Cardiac muscle cell (in vitro differentiated cells and primary cell): ENCODE measurements at regions not wholly inside any gene's neighbourhood (a gene's known extent, or its start where the extent isn't known, plus 50 kb on each side); places are given as distances from the start of the nearest gene placed in this dataset.

ENCODE experiments used
- DNase-seq, 2 donors: peaks; one replicate each; pipeline versions ENCODE4 v3.0.0 to v3.0.0-alpha.2; 2010 to 2017; ENCODE audit warnings: low read depth in 1 of 2, low spot score in 1 of 2
- H3K27ac ChIP-seq: fragments of 200-600 bp; sonication (generic); 2 replicates; pipeline ENCODE4 v1.5.1; 2016
- H3K27me3 ChIP-seq: fragments of 200-600 bp; sonication (generic); 2 replicates; pipeline ENCODE4 v1.6.0; 2016; ENCODE audit warnings: control low read depth
- H3K36me3 ChIP-seq: fragments of 200-600 bp; sonication (generic); 2 replicates; pipeline ENCODE4 v1.5.1; 2016; ENCODE audit warnings: control low read depth
- H3K4me1 ChIP-seq: fragments of 200-600 bp; sonication (generic); 2 replicates; pipeline ENCODE4 v1.8.1; 2017; ENCODE audit warnings: low read depth, mild to moderate bottlenecking, mixed run types
- H3K4me3 ChIP-seq: fragments of 200-600 bp; sonication (generic); 2 replicates; pipeline ENCODE4 v1.5.1; 2016; ENCODE audit warnings: mild to moderate bottlenecking
- H3K9me3 ChIP-seq: fragments of 200-600 bp; sonication (generic); 2 replicates; pipeline ENCODE4 v1.5.1; 2017; ENCODE audit warnings: low read depth, mild to moderate bottlenecking, control low read depth
- TF ChIP-seq, protein P1 (sequence below): IDR thresholded peaks from 2 replicates; pipeline ENCODE4 v1.5.1; 2012; ENCODE audit warnings: low read depth, mild to moderate bottlenecking, low read length

- TF ChIP-seq, protein P1, sequence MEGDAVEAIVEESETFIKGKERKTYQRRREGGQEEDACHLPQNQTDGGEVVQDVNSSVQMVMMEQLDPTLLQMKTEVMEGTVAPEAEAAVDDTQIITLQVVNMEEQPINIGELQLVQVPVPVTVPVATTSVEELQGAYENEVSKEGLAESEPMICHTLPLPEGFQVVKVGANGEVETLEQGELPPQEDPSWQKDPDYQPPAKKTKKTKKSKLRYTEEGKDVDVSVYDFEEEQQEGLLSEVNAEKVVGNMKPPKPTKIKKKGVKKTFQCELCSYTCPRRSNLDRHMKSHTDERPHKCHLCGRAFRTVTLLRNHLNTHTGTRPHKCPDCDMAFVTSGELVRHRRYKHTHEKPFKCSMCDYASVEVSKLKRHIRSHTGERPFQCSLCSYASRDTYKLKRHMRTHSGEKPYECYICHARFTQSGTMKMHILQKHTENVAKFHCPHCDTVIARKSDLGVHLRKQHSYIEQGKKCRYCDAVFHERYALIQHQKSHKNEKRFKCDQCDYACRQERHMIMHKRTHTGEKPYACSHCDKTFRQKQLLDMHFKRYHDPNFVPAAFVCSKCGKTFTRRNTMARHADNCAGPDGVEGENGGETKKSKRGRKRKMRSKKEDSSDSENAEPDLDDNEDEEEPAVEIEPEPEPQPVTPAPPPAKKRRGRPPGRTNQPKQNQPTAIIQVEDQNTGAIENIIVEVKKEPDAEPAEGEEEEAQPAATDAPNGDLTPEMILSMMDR, result no peak
- H3K4me3 ChIP-seq, result no peak overlapping the region
- no peaks in the 10 kb centered on the region for H3K36me3 ChIP-seq
- no peak overlapping the region for H3K27ac ChIP-seq
- DNase-seq, result no peak
- H3K4me1 ChIP-seq, result no peaks in the 10 kb centered on the region
- no peaks in the 10 kb centered on the region for H3K9me3 ChIP-seq
- no peaks in the 10 kb centered on the region for H3K27me3 ChIP-seq
Observed at GRCh38 chr5:8907168-8907868, 638.6 kb downstream of the SEMA5A start.

DNA sequence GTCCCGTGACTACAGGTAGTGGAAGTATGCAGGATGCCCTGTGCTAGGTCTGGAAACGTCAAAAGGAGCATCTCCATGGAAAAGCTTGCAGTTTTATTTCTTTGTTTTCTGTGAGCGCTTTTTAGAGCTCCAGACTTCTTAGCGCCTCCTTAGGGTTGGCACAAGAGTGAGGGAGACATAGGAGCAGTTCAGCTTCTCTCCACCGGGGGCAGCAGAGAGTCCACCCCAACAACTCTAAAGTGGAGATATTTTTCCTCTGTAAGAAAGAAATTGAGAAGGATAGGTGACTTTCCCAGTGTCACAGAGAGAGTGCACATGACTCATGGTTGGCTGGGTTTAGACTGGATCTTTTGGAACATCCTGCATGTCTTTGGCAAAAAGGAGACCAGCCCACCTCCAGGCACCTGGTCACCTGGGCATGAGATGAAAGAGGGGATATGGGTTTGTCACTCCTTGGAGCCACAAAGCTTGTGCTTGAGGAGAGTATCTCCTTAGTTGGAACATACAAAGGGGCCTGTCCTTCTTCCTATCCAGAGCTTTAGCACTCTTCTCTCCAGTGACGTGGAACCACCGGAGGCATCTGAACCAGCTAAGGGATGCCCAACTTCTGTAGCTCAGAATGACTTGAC, 637.7 kb downstream of the SEMA5A start:
- H3K27ac ChIP-seq, result no peak overlapping the region
- TF ChIP-seq, protein P1, result peak; percentile 73
- peak; percentile 33 to 45 for DNase-seq
- H3K36me3 ChIP-seq, result no peaks in the 10 kb centered on the region
- no peaks in the 10 kb centered on the region for H3K9me3 ChIP-seq
- H3K27me3 ChIP-seq, result no peaks in the 10 kb centered on the region
- H3K4me1 ChIP-seq, result no peaks in the 10 kb centered on the region
- no peak overlapping the region for H3K4me3 ChIP-seq

GRCh38 chr5:8912106-8912505, 633.8 kb downstream of the SEMA5A start:
- Histone ChIP-seq H3K4me1 (no peaks in the 10 kb centered on the region), H3K27ac (no peak overlapping the region), H3K9me3 (no peaks in the 10 kb centered on the region), H3K27me3 (no peaks in the 10 kb centered on the region), H3K4me3 (no peak overlapping the region), H3K36me3 (no peaks in the 10 kb centered on the region)
- DNase-seq, result no peak
- TF ChIP-seq, protein P1, result no peak

- TF ChIP-seq, protein P1, result no peak
- H3K4me1 ChIP-seq, result no peaks in the 10 kb centered on the region
- H3K27me3 ChIP-seq, result no peaks in the 10 kb centered on the region
- H3K4me3 ChIP-seq, result no peak overlapping the region
- DNase-seq, result no peak
- no peaks in the 10 kb centered on the region for H3K9me3 ChIP-seq
- no peak overlapping the region for H3K27ac ChIP-seq
- no peaks in the 10 kb centered on the region for H3K36me3 ChIP-seq
Observed at GRCh38 chr5:8913522-8913921, 632.4 kb downstream of the SEMA5A start.

GRCh38 chr5:8919096-8919495, 626.8 kb downstream of the SEMA5A start:
- no peaks in the 10 kb centered on the region for H3K27me3 ChIP-seq
- H3K4me1 ChIP-seq, result no peaks in the 10 kb centered on the region
- DNase-seq, result no peak
- no peak overlapping the region for H3K27ac ChIP-seq
- TF ChIP-seq, protein P1, result no peak
- H3K9me3 ChIP-seq, result no peaks in the 10 kb centered on the region
- H3K36me3 ChIP-seq, result no peaks in the 10 kb centered on the region
- no peak overlapping the region for H3K4me3 ChIP-seq
